CD4-positive, alpha-beta T cell (primary cell): ENCODE measurements at regions not wholly inside any gene's neighbourhood (a gene's known extent, or its start where the extent isn't known, plus 50 kb on each side); places are given as distances from the start of the nearest gene placed in this dataset.

ENCODE experiments used
- ATAC-seq: fragments of 200-7000 bp; cut with Tn5 transposase; one replicate; pipeline ENCODE4 v1.10.0; 2022; ENCODE audit warnings: mild to moderate bottlenecking; ENCODE audit not compliant: poor library complexity
- CTCF ChIA-PET: fragments of 350-600 bp; sonication (Branson Sonifier 250); formaldehyde crosslinking; loops from one replicate; lab custom pipeline; 2021; ENCODE audit warnings: antibody characterized with exemption, inconsistent platforms; lab: Charles Lee
- POLR2A ChIA-PET: fragments of 350-600 bp; sonication (Branson Sonifier 250); formaldehyde crosslinking; loops from one replicate; lab custom pipeline; 2021; ENCODE audit warnings: antibody characterized with exemption, inconsistent platforms; lab: Charles Lee
- DNase-seq, 14 experiments: peaks; one replicate each; pipeline ENCODE4 v3.0.0-alpha.2; 2013 to 2020; ENCODE audit warnings: mixed read lengths in 2 of 14
- H3K27ac ChIP-seq, 2 donors: one replicate each; pipeline versions ENCODE4 v1.5.1 to v1.7.0; 2013; ENCODE audit warnings: low read length in 2 of 2, low read depth in 1 of 2, mild to moderate bottlenecking in 1 of 2
- H3K27me3 ChIP-seq, 2 experiments: 1 replicate in 1 of 2; 2 replicates in 1 of 2; pipeline versions ENCODE4 v1.6.1 to v1.7.0; 2013; ENCODE audit warnings: low read length in 2 of 2, control low read depth in 1 of 2, mild to moderate bottlenecking in 1 of 2, moderate library complexity in 1 of 2; ENCODE audit not compliant: insufficient read depth in 2 of 2, control insufficient read depth in 1 of 2
- H3K36me3 ChIP-seq: one replicate; pipeline ENCODE4 v1.6.1; 2013; ENCODE audit warnings: low read length, control low read depth; ENCODE audit not compliant: insufficient read depth
- H3K4me1 ChIP-seq: one replicate; pipeline ENCODE4 v1.6.1; 2013; ENCODE audit warnings: low read length, control low read depth; ENCODE audit not compliant: insufficient read depth
- H3K4me3 ChIP-seq: one replicate; pipeline ENCODE4 v1.5.1; 2013; ENCODE audit warnings: mild to moderate bottlenecking, low read length, moderate library complexity
- H3K9me3 ChIP-seq, 2 experiments: 1 replicate in 1 of 2; 2 replicates in 1 of 2; pipeline versions ENCODE4 v1.6.1 to v1.7.0; 2013; ENCODE audit warnings: low read length in 2 of 2, mild to moderate bottlenecking in 2 of 2, control low read depth in 1 of 2, moderate library complexity in 1 of 2; ENCODE audit not compliant: control insufficient read depth in 1 of 2, insufficient read depth in 1 of 2
- H3K27ac Mint-ChIP-seq: one replicate; pipeline ENCODE4 v1.8.0; 2020; ENCODE audit warnings: mixed read lengths
- H3K27me3 Mint-ChIP-seq: one replicate; pipeline ENCODE4 v1.8.0; 2021; ENCODE audit warnings: mixed read lengths
- H3K36me3 Mint-ChIP-seq: one replicate; pipeline ENCODE4 v1.8.0; 2021; ENCODE audit warnings: low read depth, mixed read lengths
- H3K4me1 Mint-ChIP-seq: one replicate; pipeline ENCODE4 v1.8.0; 2021; ENCODE audit warnings: low read depth, mixed read lengths
- H3K4me3 Mint-ChIP-seq: one replicate; pipeline ENCODE4 v1.8.0; 2020; ENCODE audit warnings: mild to moderate bottlenecking, mixed read lengths
- H3K9me3 Mint-ChIP-seq: one replicate; pipeline ENCODE4 v1.8.0; 2020; ENCODE audit warnings: mixed read lengths
- CTCF ChIP-seq: fragments of 200-600 bp; IDR thresholded peaks from one replicate; pipeline ENCODE4 v1.8.0; 2022; ENCODE audit warnings: antibody characterized with exemption, mild to moderate bottlenecking
- intact Hi-C, 2 experiments: fragments of 100-400 bp; cut with DNase I in 1 of 2; cut with micrococcal nuclease in 1 of 2; formaldehyde crosslinking; loops; one replicate each; pipeline versions ENCODE4 v1.15.1 to v1.9.0; 2023 to 2025; cut with DNase I, micrococcal nuclease

- no peak overlapping the region for H3K27ac ChIP-seq
- no peaks in the 10 kb centered on the region for H3K36me3 Mint-ChIP-seq
- no peaks in the 10 kb centered on the region for H3K36me3 ChIP-seq
- no peak for TF ChIP-seq CTCF
- H3K9me3 Mint-ChIP-seq, result peaks cover 15% of the 10 kb centered on the region
- H3K4me3 ChIP-seq, result no peak overlapping the region
- H3K4me3 Mint-ChIP-seq, result no peak overlapping the region
- peaks cover 5 to 8% of the 10 kb centered on the region in 2 experiments for H3K9me3 ChIP-seq
- no peaks in the 10 kb centered on the region for H3K27me3 ChIP-seq
- POLR2A ChIA-PET, result no interaction called here
- no peak overlapping the region for H3K27ac Mint-ChIP-seq
- DNase-seq (no peak), ATAC-seq (no peak)
- no peaks in the 10 kb centered on the region for H3K27me3 Mint-ChIP-seq
- CTCF ChIA-PET, result no interaction called here
- H3K4me1 ChIP-seq, result no peaks in the 10 kb centered on the region
- H3K4me1 Mint-ChIP-seq, result no peaks in the 10 kb centered on the region
- intact Hi-C loops, result no loop called here
Observed at GRCh38 chr4:167918077-167918476, 174.3 kb upstream of the ANXA10 start.

- no peak overlapping the region for H3K4me3 Mint-ChIP-seq
- no peak overlapping the region for H3K27ac ChIP-seq
- H3K27me3 ChIP-seq, result no peaks in the 10 kb centered on the region
- CTCF ChIA-PET, result no interaction called here
- H3K36me3 Mint-ChIP-seq, result no peaks in the 10 kb centered on the region
- peaks cover 2% of the 10 kb centered on the region for H3K9me3 Mint-ChIP-seq
- no peaks in the 10 kb centered on the region for H3K27me3 Mint-ChIP-seq
- POLR2A ChIA-PET, result no interaction called here
- no peak for TF ChIP-seq CTCF
- no peak for ATAC-seq
- no peak overlapping the region for H3K4me3 ChIP-seq
- H3K9me3 ChIP-seq, result no peaks in the 10 kb centered on the region
- intact Hi-C loops, result no loop called here
- no peak overlapping the region for H3K27ac Mint-ChIP-seq
- H3K4me1 ChIP-seq, result no peaks in the 10 kb centered on the region
- no peak for DNase-seq
- H3K4me1 Mint-ChIP-seq, result no peaks in the 10 kb centered on the region
- H3K36me3 ChIP-seq, result no peaks in the 10 kb centered on the region
Observed at GRCh38 chr4:167930166-167930565, 162.2 kb upstream of the ANXA10 start.

- Histone ChIP-seq H3K4me1 (no peaks in the 10 kb centered on the region), H3K27me3 (no peaks in the 10 kb centered on the region), H3K27ac (no peak overlapping the region), H3K4me3 (no peak overlapping the region), H3K9me3 (no peaks in the 10 kb centered on the region), H3K36me3 (no peaks in the 10 kb centered on the region)
- H3K4me1 Mint-ChIP-seq, result no peaks in the 10 kb centered on the region
- CTCF ChIA-PET, result no interaction called here
- DNase-seq (no peak), ATAC-seq (no peak)
- intact Hi-C loops, result no loop called here
- H3K27me3 Mint-ChIP-seq, result no peaks in the 10 kb centered on the region
- TF ChIP-seq CTCF, result no peak
- H3K27ac Mint-ChIP-seq, result no peak overlapping the region
- peaks cover 2% of the 10 kb centered on the region for H3K9me3 Mint-ChIP-seq
- POLR2A ChIA-PET, result no interaction called here
- H3K36me3 Mint-ChIP-seq, result no peaks in the 10 kb centered on the region
- H3K4me3 Mint-ChIP-seq, result no peak overlapping the region
Observed at GRCh38 chr4:167934216-167934615, 158.1 kb upstream of the ANXA10 start.
